CD4-positive, alpha-beta memory T cell (primary cell): ENCODE measurements at regions not wholly inside any gene's neighbourhood (a gene's known extent, or its start where the extent isn't known, plus 50 kb on each side); places are given as distances from the start of the nearest gene placed in this dataset.

Experiments
- CTCF ChIA-PET: fragments of 350-600 bp; sonication (Branson Sonifier 250); formaldehyde crosslinking; loops from one replicate; lab custom pipeline; 2021; ENCODE audit warnings: inconsistent platforms; ENCODE audit not compliant: partially characterized antibody; lab: Charles Lee
- POLR2A ChIA-PET: fragments of 350-600 bp; sonication (Branson Sonifier 250); formaldehyde crosslinking; loops from one replicate; lab custom pipeline; 2021; ENCODE audit not compliant: partially characterized antibody; lab: Charles Lee
- DNase-seq, 5 donors: peaks; one replicate each; pipeline versions ENCODE4 v3.0.0 to v3.0.0-alpha.2; 2020 to 2022; ENCODE audit warnings: mixed read lengths in 1 of 5
- H3K27ac ChIP-seq: one replicate; pipeline ENCODE4 v1.7.0; 2013; ENCODE audit warnings: low read depth, low read length
- H3K27me3 ChIP-seq: 2 replicates; pipeline ENCODE4 v1.7.0; 2013; ENCODE audit warnings: mild to moderate bottlenecking, low read length, moderate library complexity; ENCODE audit not compliant: insufficient read depth
- H3K36me3 ChIP-seq: 2 replicates; pipeline ENCODE4 v1.7.0; 2013; ENCODE audit warnings: mild to moderate bottlenecking, low read length, moderate library complexity; ENCODE audit not compliant: insufficient read depth
- H3K4me1 ChIP-seq: 2 replicates; pipeline ENCODE4 v1.7.0; 2013; ENCODE audit warnings: mild to moderate bottlenecking, low read length, moderate library complexity; ENCODE audit not compliant: insufficient read depth
- H3K4me3 ChIP-seq, 2 donors: one replicate each; pipeline ENCODE4 v1.7.0; 2013; ENCODE audit warnings: low read length in 2 of 2, mild to moderate bottlenecking in 1 of 2
- H3K9me3 ChIP-seq, 2 donors: one replicate each; pipeline ENCODE4 v1.7.0; 2013; ENCODE audit warnings: low read length in 2 of 2, control low read depth in 1 of 2; ENCODE audit not compliant: control insufficient read depth in 1 of 2
- H3K27ac Mint-ChIP-seq, 7 donors: one replicate each; pipeline ENCODE4 v1.8.0; 2020 to 2021; ENCODE audit warnings: mixed read lengths in 7 of 7, mild to moderate bottlenecking in 6 of 7, inconsistent platforms in 3 of 7, moderate library complexity in 3 of 7
- H3K27me3 Mint-ChIP-seq, 2 donors: one replicate each; pipeline ENCODE4 v1.8.0; 2020 to 2021; ENCODE audit warnings: mixed read lengths in 2 of 2
- H3K36me3 Mint-ChIP-seq, 2 donors: one replicate each; pipeline ENCODE4 v1.8.0; 2020 to 2021; ENCODE audit warnings: mixed read lengths in 2 of 2, inconsistent platforms in 1 of 2, mild to moderate bottlenecking in 1 of 2
- H3K4me1 Mint-ChIP-seq, 4 donors: one replicate each; pipeline ENCODE4 v1.8.0; 2020 to 2021; ENCODE audit warnings: mixed read lengths in 4 of 4, mild to moderate bottlenecking in 1 of 4
- H3K4me3 Mint-ChIP-seq, 8 donors: one replicate each; pipeline ENCODE4 v1.8.0; 2020 to 2021; ENCODE audit warnings: mixed read lengths in 8 of 8, mild to moderate bottlenecking in 7 of 8, moderate library complexity in 6 of 8, inconsistent platforms in 3 of 8
- H3K9me3 Mint-ChIP-seq, 8 donors: one replicate each; pipeline ENCODE4 v1.8.0; 2020 to 2021; ENCODE audit warnings: mixed read lengths in 8 of 8, mild to moderate bottlenecking in 5 of 8, inconsistent platforms in 3 of 8, moderate library complexity in 1 of 8
- intact Hi-C: fragments of 100-400 bp; cut with micrococcal nuclease; formaldehyde crosslinking; loops from one replicate; pipeline ENCODE4 v1.15.1; 2023

GRCh38 chr6:22875845-22876244 lies 306.5 kb downstream of the HDGFL1 start:
- Histone ChIP-seq H3K36me3 (no peaks in the 10 kb centered on the region), H3K9me3 (no peaks in the 10 kb centered on the region), H3K4me3 (no peak overlapping the region), H3K4me1 (no peaks in the 10 kb centered on the region), H3K27me3 (no peaks in the 10 kb centered on the region), H3K27ac (no peak overlapping the region)
- Mint-ChIP-seq H3K27ac (no peak overlapping the region), H3K27me3 (no peaks in the 10 kb centered on the region), H3K36me3 (no peaks in the 10 kb centered on the region), H3K4me1 (no peaks in the 10 kb centered on the region), H3K9me3 (peaks cover 0 to 10% (median 8%) of the 10 kb centered on the region in 8 donors), H3K4me3 (no peak overlapping the region)
- ChIA-PET CTCF (no interaction called here), POLR2A (no interaction called here)
- intact Hi-C loops, result no loop called here
- no peak for DNase-seq

DNA sequence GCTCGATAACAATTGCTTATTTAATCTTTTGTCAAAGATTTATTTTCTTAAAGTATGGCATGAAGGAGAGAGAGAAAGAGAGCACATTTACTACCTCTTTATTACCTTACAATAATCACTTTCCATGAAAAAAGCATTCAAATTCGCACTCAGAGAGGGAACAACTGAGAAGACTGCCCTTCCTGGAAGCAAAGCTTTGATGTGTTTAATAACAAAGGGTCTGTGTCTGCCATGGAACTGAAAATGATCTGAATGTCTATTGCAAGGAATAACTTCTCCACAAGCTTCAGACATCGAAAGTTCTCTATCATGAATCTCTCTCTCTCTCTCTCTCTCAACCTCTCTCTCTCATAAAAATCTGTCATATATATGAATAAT lies 308.9 kb downstream of the HDGFL1 start:
- Histone ChIP-seq H3K27ac (no peak overlapping the region), H3K27me3 (no peaks in the 10 kb centered on the region), H3K4me1 (no peaks in the 10 kb centered on the region), H3K9me3 (no peaks in the 10 kb centered on the region), H3K4me3 (no peak overlapping the region), H3K36me3 (no peaks in the 10 kb centered on the region)
- ChIA-PET POLR2A (no interaction called here), CTCF (no interaction called here)
- Mint-ChIP-seq H3K4me1 (no peaks in the 10 kb centered on the region), H3K4me3 (no peak overlapping the region), H3K36me3 (no peaks in the 10 kb centered on the region), H3K27ac (no peak overlapping the region), H3K27me3 (no peaks in the 10 kb centered on the region), H3K9me3 (peaks cover 0 to 10% (median 7%) of the 10 kb centered on the region in 8 donors)
- DNase-seq, result no peak
- intact Hi-C loops, result no loop called here

GRCh38 chr6:22878706-22879105 lies 309.3 kb downstream of the HDGFL1 start:
- no peak for DNase-seq
- H3K27ac ChIP-seq, result no peak overlapping the region
- H3K9me3 Mint-ChIP-seq, result peaks cover under 1 to 11% (median 6%) of the 10 kb centered on the region in 8 donors
- no peaks in the 10 kb centered on the region for H3K4me1 ChIP-seq
- H3K27me3 Mint-ChIP-seq, result no peaks in the 10 kb centered on the region
- no peaks in the 10 kb centered on the region for H3K36me3 ChIP-seq
- no peak overlapping the region for H3K4me3 Mint-ChIP-seq
- no peaks in the 10 kb centered on the region for H3K9me3 ChIP-seq
- no peaks in the 10 kb centered on the region for H3K36me3 Mint-ChIP-seq
- ChIA-PET POLR2A (no interaction called here), CTCF (no interaction called here)
- intact Hi-C loops, result no loop called here
- no peak overlapping the region for H3K27ac Mint-ChIP-seq
- no peaks in the 10 kb centered on the region for H3K4me1 Mint-ChIP-seq
- no peaks in the 10 kb centered on the region for H3K27me3 ChIP-seq
- H3K4me3 ChIP-seq, result no peak overlapping the region

DNA sequence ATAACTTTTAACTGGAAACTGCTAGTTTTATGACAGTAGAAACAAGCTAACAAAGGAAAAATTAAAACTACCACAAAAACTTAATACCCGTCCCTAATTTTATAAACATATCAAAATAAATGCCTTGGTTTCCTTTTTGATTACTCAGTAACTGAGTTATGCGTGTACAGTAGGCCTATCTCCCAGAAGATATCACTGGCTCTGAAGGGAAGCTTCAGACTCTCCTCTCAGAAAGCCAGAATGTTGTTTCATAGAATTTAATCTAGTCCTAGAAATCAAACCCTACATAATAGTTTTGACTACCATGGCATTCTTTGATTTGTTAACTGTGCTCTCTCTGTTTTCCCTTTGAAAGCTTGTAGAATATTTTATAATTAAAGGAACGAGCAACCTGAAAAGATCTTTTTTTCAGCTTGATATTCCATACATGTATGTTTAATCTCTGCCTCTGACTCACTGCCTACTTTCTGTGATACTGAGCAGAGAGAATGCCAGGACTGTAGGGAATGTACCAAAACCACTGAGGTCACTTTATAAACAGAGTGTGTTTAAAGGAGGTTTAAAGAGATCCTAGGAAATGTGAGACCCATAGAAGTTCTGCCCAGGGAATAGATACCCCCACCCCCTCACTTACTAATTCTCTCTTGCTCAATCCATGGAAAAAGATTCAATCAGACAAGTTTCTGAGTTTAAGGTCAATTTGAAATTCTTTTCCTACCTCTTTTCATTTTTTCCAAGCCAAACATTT lies 311.5 kb downstream of the HDGFL1 start:
- Mint-ChIP-seq H3K27me3 (no peaks in the 10 kb centered on the region), H3K4me1 (no peaks in the 10 kb centered on the region), H3K36me3 (no peaks in the 10 kb centered on the region), H3K4me3 (no peak overlapping the region), H3K27ac (no peak overlapping the region), H3K9me3 (peaks cover 0 to 13% (median 4%) of the 10 kb centered on the region in 8 donors)
- no peak overlapping the region for H3K4me3 ChIP-seq
- POLR2A ChIA-PET, result no interaction called here
- H3K27ac ChIP-seq, result no peak overlapping the region
- CTCF ChIA-PET, result no interaction called here
- DNase-seq, result no peak
- intact Hi-C loops, result no loop called here
- H3K36me3 ChIP-seq, result no peaks in the 10 kb centered on the region
- H3K9me3 ChIP-seq, result no peaks in the 10 kb centered on the region
- H3K4me1 ChIP-seq, result no peaks in the 10 kb centered on the region
- no peaks in the 10 kb centered on the region for H3K27me3 ChIP-seq

GRCh38 chr6:22882581-22882980 lies 313.2 kb downstream of the HDGFL1 start:
- DNase-seq, result no peak
- ChIA-PET CTCF (no interaction called here), POLR2A (no interaction called here)
- Histone ChIP-seq H3K4me1 (no peaks in the 10 kb centered on the region), H3K9me3 (no peaks in the 10 kb centered on the region), H3K27me3 (no peaks in the 10 kb centered on the region), H3K36me3 (no peaks in the 10 kb centered on the region), H3K27ac (no peak overlapping the region), H3K4me3 (no peak overlapping the region)
- intact Hi-C loops, result no loop called here
- H3K27me3 Mint-ChIP-seq, result no peaks in the 10 kb centered on the region
- no peak overlapping the region for H3K27ac Mint-ChIP-seq
- peaks cover 0 to 7% (median 3%) of the 10 kb centered on the region in 8 donors for H3K9me3 Mint-ChIP-seq
- H3K36me3 Mint-ChIP-seq, result no peaks in the 10 kb centered on the region
- H3K4me1 Mint-ChIP-seq, result no peaks in the 10 kb centered on the region
- H3K4me3 Mint-ChIP-seq, result no peak overlapping the region

DNA sequence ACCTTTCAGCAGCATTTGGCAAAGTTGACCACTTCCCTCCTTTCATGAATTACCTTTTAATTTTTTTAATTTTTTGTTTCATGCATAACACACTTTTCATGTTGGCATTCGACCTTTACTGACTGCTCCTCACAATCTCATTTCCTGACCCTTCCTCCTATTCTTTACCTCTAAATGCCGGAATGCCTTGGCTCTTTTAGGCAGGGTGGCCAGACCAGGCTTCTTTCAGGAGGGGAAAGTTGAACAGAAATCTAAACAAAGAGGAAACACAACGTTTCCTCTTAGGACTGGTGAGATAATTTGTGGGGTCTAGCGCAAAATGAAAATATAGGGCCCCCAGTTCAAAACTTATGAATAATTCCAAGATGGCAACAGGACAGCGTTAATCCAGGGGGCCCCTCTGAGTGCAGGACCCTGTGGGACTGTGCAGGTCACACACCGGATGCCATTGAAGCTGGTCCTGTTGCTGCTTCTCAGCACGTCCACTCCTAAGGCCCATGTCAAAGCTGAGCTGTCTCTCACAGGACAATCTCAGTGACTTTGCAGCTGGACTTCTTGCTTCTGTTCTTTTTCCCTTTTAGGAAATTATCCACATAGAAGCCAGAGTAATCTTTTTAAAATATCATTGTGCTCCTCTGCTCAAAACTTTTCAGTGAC lies 313.8 kb downstream of the HDGFL1 start:
- no peaks in the 10 kb centered on the region for H3K9me3 ChIP-seq
- H3K4me3 ChIP-seq, result no peak overlapping the region
- no peaks in the 10 kb centered on the region for H3K36me3 Mint-ChIP-seq
- ChIA-PET CTCF (no interaction called here), POLR2A (no interaction called here)
- no peak overlapping the region for H3K27ac ChIP-seq
- no peak overlapping the region for H3K4me3 Mint-ChIP-seq
- no peaks in the 10 kb centered on the region for H3K4me1 ChIP-seq
- H3K27me3 ChIP-seq, result no peaks in the 10 kb centered on the region
- intact Hi-C loops, result no loop called here
- no peaks in the 10 kb centered on the region for H3K4me1 Mint-ChIP-seq
- H3K27me3 Mint-ChIP-seq, result no peaks in the 10 kb centered on the region
- peaks cover 0 to 7% (median 2%) of the 10 kb centered on the region in 8 donors for H3K9me3 Mint-ChIP-seq
- no peak for DNase-seq
- H3K27ac Mint-ChIP-seq, result no peak overlapping the region
- H3K36me3 ChIP-seq, result no peaks in the 10 kb centered on the region

GRCh38 chr6:22884456-22884855 lies 315.1 kb downstream of the HDGFL1 start:
- Histone ChIP-seq H3K4me1 (no peaks in the 10 kb centered on the region), H3K36me3 (no peaks in the 10 kb centered on the region), H3K9me3 (no peaks in the 10 kb centered on the region), H3K4me3 (no peak overlapping the region), H3K27me3 (no peaks in the 10 kb centered on the region), H3K27ac (no peak overlapping the region)
- no peak overlapping the region for H3K27ac Mint-ChIP-seq
- ChIA-PET CTCF (no interaction called here), POLR2A (no interaction called here)
- H3K36me3 Mint-ChIP-seq, result no peaks in the 10 kb centered on the region
- intact Hi-C loops, result no loop called here
- no peaks in the 10 kb centered on the region for H3K27me3 Mint-ChIP-seq
- H3K9me3 Mint-ChIP-seq, result peaks cover 0 to 7% (median 2%) of the 10 kb centered on the region in 8 donors
- no peaks in the 10 kb centered on the region for H3K4me1 Mint-ChIP-seq
- no peak for DNase-seq
- H3K4me3 Mint-ChIP-seq, result no peak overlapping the region
